Stimulated activated CD4-positive, alpha-beta T cell treated with anti-CD3 and anti-CD28 coated beads, Interleukin-15, amount 100 ng/mL, for 24 hours (primary cell): ENCODE measurements at regions not wholly inside any gene's neighbourhood (a gene's known extent, or its start where the extent isn't known, plus 50 kb on each side); places are given as distances from the start of the nearest gene placed in this dataset.

ENCODE experiments used
- DNase-seq: peaks from one replicate; pipeline ENCODE4 v3.0.0-alpha.2; 2020

GRCh38 chr6:145228962-145229582 lies 506.2 kb downstream of the EPM2A start:
- no peak for DNase-seq

DNA sequence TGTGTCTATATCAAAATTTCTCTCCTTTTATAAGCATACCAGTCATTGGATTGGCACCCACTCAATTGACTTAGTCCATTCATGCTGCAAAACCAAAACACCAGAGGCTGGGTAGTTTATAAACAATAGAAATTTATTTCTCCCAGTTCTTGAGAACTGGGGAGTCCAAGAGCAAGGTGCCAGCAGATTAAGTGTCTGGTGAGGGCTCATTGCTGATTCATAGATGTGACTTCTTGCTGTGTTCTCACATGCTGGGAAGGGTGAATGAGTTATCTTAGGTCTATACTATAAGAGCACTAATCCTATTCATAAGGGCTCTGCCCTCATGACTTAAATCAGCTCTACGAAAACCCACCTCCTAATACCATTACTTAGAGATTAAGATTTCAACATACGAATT lies 501.4 kb downstream of the EPM2A start:
- no peak for DNase-seq

DNA sequence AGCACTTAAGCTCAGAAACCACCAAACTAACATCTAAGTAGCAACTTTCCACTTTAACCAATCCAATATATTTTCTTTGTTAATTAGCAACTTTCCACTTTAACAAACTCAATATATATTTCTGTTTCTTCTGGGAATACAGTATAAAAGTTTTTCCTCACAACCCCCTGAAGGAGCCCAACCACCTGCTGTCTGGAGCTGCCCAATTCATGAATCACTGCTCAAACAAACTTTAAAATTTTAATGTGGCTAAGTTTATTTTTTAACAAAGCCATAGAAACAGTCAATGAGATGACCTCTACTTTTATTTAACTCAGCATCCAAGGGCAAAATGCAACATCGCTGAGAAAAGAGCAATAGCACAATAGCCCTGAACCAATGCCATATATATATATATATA lies 500.1 kb downstream of the EPM2A start:
- no peak for DNase-seq

DNA sequence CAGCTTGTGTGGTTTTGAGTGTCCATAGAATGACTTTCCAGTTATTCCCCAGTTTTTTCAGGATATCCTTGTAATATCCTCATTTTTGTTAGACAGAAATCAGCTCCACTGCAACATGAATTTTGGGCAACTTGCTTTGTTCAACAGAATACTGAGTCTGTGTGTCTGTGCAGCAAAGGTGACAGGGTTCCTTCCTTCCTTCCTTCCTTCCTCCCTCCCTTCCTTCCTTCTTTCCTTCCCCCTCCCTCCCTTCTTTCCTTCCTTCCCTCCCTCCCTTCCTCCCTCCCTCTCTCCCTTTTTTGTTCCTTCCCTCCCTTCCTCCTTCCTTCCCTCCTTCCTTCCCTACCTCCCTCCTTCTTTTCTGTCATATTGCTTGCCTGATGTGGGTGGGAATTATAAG lies 496.5 kb downstream of the EPM2A start:
- no peak for DNase-seq

GRCh38 chr6:145241039-145241438 lies 494.3 kb downstream of the EPM2A start:
- no peak for DNase-seq

DNA sequence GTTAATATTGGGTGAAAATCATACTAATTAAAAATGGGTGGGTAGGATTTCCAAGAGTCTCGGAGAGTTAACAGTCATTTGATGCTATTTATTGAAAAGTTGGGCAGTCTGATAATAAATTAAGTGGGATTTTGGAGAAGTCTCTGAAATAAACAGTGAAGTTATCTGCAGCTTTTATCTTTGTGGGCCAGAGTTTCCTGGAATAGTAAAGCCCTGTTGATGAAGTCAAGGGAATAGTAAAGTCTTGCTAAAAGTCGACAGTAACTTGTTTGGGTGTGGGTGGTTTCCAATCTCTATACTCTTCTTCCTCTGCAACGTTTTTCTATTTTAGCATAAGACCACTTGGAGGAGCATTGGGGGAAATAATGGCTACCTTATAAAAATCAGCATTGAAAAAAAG lies 493.6 kb downstream of the EPM2A start:
- DNase-seq = no peak

DNA sequence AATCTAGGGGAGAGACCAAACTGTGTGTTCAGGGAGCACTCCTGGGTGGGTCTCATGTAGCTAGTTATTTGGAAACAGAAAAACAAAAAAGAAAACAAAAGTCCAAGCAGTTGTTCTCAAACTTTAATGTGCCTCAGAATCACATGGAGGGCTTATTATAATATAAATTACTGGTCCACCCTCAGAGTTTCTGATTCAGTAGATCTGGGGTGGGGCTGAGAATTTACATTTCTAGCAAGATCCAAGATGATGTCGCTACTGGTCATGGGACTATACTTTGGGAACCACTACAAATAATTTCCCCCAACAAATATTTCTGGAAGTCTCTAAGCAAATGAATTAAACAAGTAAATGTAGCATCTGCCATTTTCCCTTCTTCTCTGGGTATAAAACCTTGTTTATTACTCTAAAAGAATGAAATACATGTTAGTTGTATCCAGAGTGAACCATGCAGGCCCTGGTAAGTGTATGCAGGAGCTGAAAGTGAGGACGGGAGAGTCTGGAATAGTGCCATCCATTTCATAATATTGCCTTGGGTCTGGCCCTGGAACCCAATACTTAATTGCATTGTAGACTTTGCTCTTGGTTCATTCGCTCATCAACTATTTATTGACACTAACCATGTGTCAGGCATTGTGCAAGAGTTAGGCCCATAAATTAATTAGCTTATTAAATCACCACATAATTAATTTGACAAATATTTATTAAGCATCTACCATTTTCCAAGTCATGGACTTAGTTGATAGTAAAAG lies 490.8 kb downstream of the EPM2A start:
- no peak for DNase-seq

DNA sequence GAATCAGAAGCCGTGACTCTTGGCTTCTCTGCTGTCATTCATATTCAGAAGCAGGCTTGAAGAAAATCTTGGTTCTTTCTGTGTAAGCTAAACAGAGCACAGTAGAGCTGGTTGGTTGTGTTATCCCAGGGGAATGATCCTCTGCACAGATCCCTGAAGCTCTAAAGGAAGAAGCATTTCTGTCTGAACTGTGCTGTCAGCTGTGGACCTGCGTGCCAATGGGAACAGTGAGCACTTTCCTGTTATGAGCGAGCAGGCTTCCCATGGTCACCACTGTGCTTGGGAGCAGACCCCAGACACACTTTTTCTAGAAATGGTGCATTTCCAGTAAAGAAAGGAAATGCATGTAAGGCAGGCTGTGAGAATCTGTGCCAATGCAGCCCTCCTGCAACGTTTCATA lies 490.2 kb downstream of the EPM2A start:
- no peak for DNase-seq

- no peak for DNase-seq
These were observed 487.5 kb downstream of the EPM2A start for GRCh38 chr6:145247692-145248419.

DNA sequence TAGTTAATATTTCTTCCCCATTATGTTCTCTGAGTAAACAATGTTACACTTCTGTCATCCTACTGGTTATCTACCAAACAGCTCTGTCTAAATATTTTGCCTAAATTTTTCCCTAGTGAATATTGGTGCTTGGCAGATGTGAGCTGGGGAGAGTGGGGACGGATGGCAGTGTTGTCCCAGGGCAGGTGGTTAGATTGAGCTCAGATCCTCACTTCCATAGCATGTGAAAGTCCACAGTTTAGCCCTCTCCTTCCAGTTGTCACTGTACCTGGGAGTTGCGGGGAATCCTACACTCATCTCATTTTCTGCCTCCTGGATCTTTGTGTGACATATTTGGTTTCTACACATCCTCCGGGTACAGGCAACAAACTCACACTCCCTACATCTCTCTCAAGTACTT lies 484.9 kb downstream of the EPM2A start:
- DNase-seq = no peak

DNA sequence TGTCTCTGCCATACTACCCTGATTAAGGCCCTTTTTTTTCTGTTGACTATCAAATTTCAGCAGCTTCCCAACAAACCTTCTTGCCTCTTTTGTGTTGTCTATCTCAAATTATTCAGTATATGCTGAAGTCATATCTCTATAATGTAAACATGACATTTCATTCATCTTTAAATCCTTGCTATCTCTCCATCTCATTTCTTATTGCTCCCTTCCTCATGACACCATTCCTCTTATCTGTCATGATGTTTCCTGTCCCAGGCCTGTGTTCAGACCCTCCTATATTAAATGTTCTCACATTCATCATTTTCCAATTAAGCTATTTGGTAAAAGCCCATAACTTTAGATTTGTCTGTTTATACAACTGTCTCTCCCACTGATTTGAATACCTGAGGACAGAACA lies 482.6 kb downstream of the EPM2A start:
- no peak for DNase-seq

GRCh38 chr6:145254649-145255401 lies 480.5 kb downstream of the EPM2A start:
- no peak for DNase-seq

DNA sequence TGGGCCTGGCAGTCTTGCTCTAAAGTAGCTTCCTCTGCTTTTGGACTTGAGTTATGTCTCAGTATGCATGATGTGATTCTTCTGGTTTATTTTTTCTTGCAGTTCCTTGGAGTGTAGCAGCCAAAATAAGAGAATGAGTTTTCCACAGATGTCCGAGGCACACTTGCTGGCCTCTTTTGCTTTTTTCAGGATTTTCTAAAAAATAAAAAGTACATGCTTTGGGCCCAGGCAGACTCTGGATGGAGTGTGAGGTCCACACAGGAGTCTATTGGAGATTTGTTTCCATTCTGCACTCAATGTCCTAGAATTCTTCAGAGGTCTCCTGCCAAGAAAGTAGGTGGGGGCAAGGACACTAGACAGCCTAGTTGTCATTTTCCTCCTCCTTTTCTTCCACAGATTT lies 477.6 kb downstream of the EPM2A start:
- no peak for DNase-seq

GRCh38 chr6:145258122-145258521 lies 477.2 kb downstream of the EPM2A start:
- DNase-seq = no peak

DNA sequence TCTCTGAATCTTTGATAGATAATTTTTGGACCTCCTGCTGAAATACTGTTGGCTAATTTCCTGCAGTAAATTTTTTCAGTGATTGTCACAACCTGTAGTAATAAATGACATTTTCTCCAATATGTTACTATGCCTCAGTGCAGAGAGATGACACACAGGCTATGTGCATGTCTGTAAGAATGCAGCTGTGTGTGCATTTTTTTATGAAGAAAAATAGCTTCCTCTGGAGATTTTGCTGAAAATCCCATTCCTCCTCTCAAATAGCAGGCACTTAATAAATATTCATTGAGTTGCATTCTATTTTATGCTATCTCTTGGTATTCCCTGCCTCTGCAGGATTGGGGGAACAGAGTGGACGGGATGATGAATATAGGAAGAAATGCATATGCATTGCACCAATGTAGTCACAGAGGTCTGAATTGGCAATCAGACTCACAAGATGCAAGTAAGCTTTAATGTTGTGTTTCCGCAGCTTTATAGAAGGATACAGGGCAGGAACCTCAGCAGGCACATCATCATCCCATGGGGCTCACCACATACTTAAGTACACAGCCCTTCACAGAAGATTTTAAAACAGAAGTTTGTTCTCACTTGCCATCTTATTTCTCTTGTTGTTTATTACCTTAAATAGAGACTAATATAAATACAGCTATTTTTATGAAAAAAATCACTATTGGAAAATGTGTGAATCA lies 474.7 kb downstream of the EPM2A start:
- no peak for DNase-seq

GRCh38 chr6:145261758-145262157 lies 473.6 kb downstream of the EPM2A start:
- DNase-seq = no peak

DNA sequence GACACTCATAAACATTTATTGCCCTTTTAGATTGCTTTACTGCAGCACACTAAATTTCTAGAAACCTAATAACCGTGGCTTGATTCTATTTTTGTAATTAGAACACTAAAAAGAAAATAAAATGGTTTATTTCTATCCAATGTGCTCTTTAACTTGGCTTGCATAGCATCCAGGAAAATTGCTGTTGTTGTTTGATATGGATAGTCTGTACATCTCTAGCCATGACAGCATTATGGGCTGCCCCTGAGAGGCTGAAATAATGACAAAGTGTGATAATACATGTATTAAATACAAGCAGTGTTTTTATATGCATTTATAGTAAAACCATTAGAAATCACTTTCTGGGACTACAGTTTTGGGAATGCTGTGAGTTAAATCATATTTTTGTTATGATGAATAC lies 472.5 kb downstream of the EPM2A start:
- DNase-seq = no peak

- no peak for DNase-seq
These were observed 471.5 kb downstream of the EPM2A start for GRCh38 chr6:145263778-145264211.

- no peak for DNase-seq
These were observed 468.8 kb downstream of the EPM2A start for GRCh38 chr6:145266432-145267075.

DNA sequence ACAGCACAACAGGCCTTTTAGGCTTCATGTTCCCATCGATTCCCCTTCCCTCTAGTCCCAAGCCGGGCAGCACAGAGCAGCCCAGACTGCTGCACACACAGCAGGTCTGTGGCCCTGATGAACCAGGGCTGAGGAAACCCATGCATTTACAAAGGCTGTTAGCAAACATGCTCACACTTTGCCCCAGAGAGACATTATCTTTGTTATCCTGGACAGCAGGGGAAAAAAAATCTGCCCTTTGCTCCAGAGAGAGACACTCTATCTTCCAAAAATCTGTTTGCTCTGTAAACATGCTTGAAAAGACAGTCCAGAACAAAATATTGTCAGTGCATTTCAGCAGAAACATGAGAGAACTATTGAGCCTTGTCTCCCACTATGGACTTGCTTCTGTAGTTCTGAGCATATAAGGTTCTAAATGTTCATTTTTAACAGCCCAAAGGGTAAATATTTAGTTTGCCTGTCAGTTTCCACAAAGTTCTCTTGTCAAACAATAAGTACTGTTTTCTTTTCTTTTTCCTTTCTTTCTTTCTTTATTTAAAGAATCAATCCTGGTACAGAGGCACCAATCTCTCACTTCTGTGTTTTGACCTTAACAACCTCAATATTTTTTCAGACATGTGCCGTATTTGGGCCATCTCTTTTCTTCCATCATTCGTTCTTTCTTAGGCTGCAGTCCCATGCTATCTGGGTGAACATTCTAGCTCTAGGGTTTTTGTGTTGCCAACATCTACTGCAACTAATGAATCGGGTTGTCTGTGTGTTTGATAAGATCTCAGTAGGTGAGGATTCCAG lies 468.0 kb downstream of the EPM2A start:
- DNase-seq = no peak

DNA sequence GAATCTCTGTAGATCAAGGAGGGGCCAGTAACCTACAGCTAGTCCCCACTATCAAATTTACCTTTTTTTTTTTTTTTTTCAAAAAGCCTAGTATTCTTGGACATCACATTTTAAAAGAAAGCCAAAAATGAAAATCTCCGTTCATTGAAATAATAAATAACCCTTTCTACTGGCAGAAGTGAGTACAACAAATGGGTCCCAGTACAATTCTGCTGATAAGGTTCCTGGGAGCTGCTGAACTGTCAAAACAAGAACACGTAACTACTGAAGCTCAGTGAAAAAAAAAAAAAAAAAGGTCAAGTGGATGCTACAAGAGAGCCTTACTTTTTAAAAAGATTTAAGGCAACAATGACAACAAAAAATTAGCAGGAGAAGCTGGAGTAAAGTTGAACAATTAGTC lies 464.9 kb downstream of the EPM2A start:
- no peak for DNase-seq
